ENCODE measurements at regions not wholly inside any gene's neighbourhood (a gene's known extent, or its start where the extent isn't known, plus 50 kb on each side); places are given as distances from the start of the nearest gene placed in this dataset.

- H3K36me3 ChIP-seq (ENCODE audit: control insufficient read depth in 2 of 2, insufficient read depth in 1 of 2, low read length in 2 of 2): peaks cover 0 to 30% of the 10 kb centered on the region in 2 experiments; a peak in 1 of 3 replicates
- TF ChIP-seq ZNF654 (tag by site-specific recombination; IDR thresholded peaks at IDR 0.05; ENCODE audit: low read depth) (no peak), ELK4 (IDR thresholded peaks at IDR 0.05; ENCODE audit: borderline replicate concordance, low read depth, low read length) (no peak), KLF1 (tag by site-specific recombination; IDR thresholded peaks at IDR 0.05) (0 out of 2 replicates have a peak, but pooled peaks have one; percentile 16), ZNF585B (tag by site-specific recombination; IDR thresholded peaks at IDR 0.05) (no peak), ZNF37A (tag by site-specific recombination; IDR thresholded peaks at IDR 0.05) (no peak), ZNF292 (tag by site-specific recombination; IDR thresholded peaks at IDR 0.05; ENCODE audit: borderline replicate concordance, low read depth) (no peak)
- H3K4me3 ChIP-seq (ENCODE audit: low read depth, low read length): no peak overlapping the region
- H3K9me3 ChIP-seq (ENCODE audit: control insufficient read depth, insufficient read depth, low read depth, low read length): no peaks in the 10 kb centered on the region
- ChIA-PET CTCF (interaction anchor here (0.9 to 1.4 kb wide), 3 partner anchors 14 to 66 kb away, joined by 3 to 5 read pairs (median 3); no protein-coding TSS in a partner anchor), POLR2A (interaction anchor here (1.4 kb wide), 1 partner anchor 9 kb away, joined by 5 read pairs; no protein-coding TSS in a partner anchor)
- no peak overlapping the region for H3K27ac ChIP-seq (ENCODE audit: extremely low read depth, low read depth, low read length)
- H3K4me1 ChIP-seq (ENCODE audit: control insufficient read depth, insufficient read depth, low read length): no peaks in the 10 kb centered on the region; the same call in 1 of the 2 replicates
Measured at GRCh38 chr17:77308861-77309726, 168.3 kb downstream of the SEC14L1 start.

- no peak overlapping the region for H3K4me3 ChIP-seq (ENCODE audit: low read depth, low read length)
- H3K4me1 ChIP-seq (ENCODE audit: control insufficient read depth, insufficient read depth, low read length): no peaks in the 10 kb centered on the region; the same call in 1 of the 2 replicates
- ChIA-PET CTCF (no interaction called here), POLR2A (no interaction called here)
- H3K27ac ChIP-seq (ENCODE audit: extremely low read depth, low read depth, low read length): no peak overlapping the region
- TF ChIP-seq ZNF184 (tag by site-specific recombination; IDR thresholded peaks at IDR 0.05) (no peak), ZBTB1 (tag by site-specific recombination; IDR thresholded peaks at IDR 0.05) (no peak), ZNF114 (tag by site-specific recombination; IDR thresholded peaks at IDR 0.05) (no peak), ZNF148 (tag by site-specific recombination; IDR thresholded peaks at IDR 0.05; ENCODE audit: borderline replicate concordance) (no peak), ZNF133 (tag by site-specific recombination; IDR thresholded peaks at IDR 0.05) (no peak), GLI4 (tag by site-specific recombination; IDR thresholded peaks at IDR 0.05) (no peak), ZNF132 (tag by site-specific recombination; IDR thresholded peaks at IDR 0.05; ENCODE audit: borderline replicate concordance) (no peak), ZXDB (tag by site-specific recombination; IDR thresholded peaks at IDR 0.05) (no peak), ZNF544 (tag by site-specific recombination; IDR thresholded peaks at IDR 0.05) (no peak)
- no peaks in the 10 kb centered on the region for H3K9me3 ChIP-seq (ENCODE audit: control insufficient read depth, insufficient read depth, low read depth, low read length)
- H3K36me3 ChIP-seq (ENCODE audit: control insufficient read depth in 2 of 2, insufficient read depth in 1 of 2, low read length in 2 of 2): peaks cover 0 to 30% of the 10 kb centered on the region in 2 experiments; a peak in 1 of 3 replicates
Measured at GRCh38 chr17:77310336-77310735, 169.6 kb downstream of the SEC14L1 start.

GRCh38 chr17:77311371-77311981 is 170.7 kb downstream of the SEC14L1 start:
- Histone ChIP-seq H3K4me3 (ENCODE audit: low read depth, low read length) (no peak overlapping the region), H3K4me1 (ENCODE audit: control insufficient read depth, insufficient read depth, low read length) (peaks cover 2% of the 10 kb centered on the region; the same call in 1 of the 2 replicates), H3K27ac (ENCODE audit: extremely low read depth, low read depth, low read length) (no peak overlapping the region), H3K9me3 (ENCODE audit: control insufficient read depth, insufficient read depth, low read depth, low read length) (no peaks in the 10 kb centered on the region), H3K36me3 (ENCODE audit: control insufficient read depth in 2 of 2, insufficient read depth in 1 of 2, low read length in 2 of 2) (peaks cover 0 to 30% of the 10 kb centered on the region in 2 experiments; a peak in 1 of 3 replicates)
- ChIA-PET POLR2A (interaction anchor here (0.9 kb wide), 1 partner anchor 12 kb away, joined by 3 read pairs; no protein-coding TSS in a partner anchor), CTCF (no interaction called here)
- TF ChIP-seq ZNF23 (tag by site-specific recombination; IDR thresholded peaks at IDR 0.05; ENCODE audit: borderline replicate concordance) (no peak), ZIC2 (tag by site-specific recombination; IDR thresholded peaks at IDR 0.05) (peak; percentile 26; the same call in 1 of the 2 replicates), ZNF362 (tag by site-specific recombination; IDR thresholded peaks at IDR 0.05) (no peak), ZNF776 (tag by site-specific recombination; IDR thresholded peaks at IDR 0.05; ENCODE audit: borderline replicate concordance) (no peak), ELK4 (IDR thresholded peaks at IDR 0.05; ENCODE audit: borderline replicate concordance, low read depth, low read length) (no peak)
